GM12878 (cell line): ENCODE measurements at regions not wholly inside any gene's neighbourhood (a gene's known extent, or its start where the extent isn't known, plus 50 kb on each side); places are given as distances from the start of the nearest gene placed in this dataset.

ENCODE experiments used
- TCF3 ChIP-seq: IDR thresholded peaks from 2 replicates; pipeline ENCODE4 v1.6.1; 2012; ENCODE audit warnings: low read depth, mild to moderate bottlenecking, low read length, borderline replicate concordance; ENCODE audit not compliant: insufficient read depth
- TF ChIP-seq, protein P1 (sequence below): fragments of 450-650 bp; formaldehyde crosslinking; IDR thresholded peaks from 2 replicates; pipeline ENCODE4 v1.4.0; 2022; ENCODE audit warnings: mild to moderate bottlenecking, moderate library complexity
- TF ChIP-seq, protein P2 (sequence below), 3 experiments: IDR thresholded peaks in 2 of 3; conservative IDR thresholded peaks in 1 of 3; 2 replicates each; pipeline ENCODE4 v1.5.1; 2011; ENCODE audit warnings: low read depth in 3 of 3, low read length in 3 of 3, mild to moderate bottlenecking in 3 of 3, control low read depth in 2 of 3, moderate library complexity in 2 of 3, inconsistent platforms in 1 of 3, mixed read lengths in 1 of 3; ENCODE audit not compliant: control insufficient read depth in 2 of 3, insufficient read depth in 1 of 3; ENCODE audit errors: extremely low read depth in 1 of 3

DNA sequence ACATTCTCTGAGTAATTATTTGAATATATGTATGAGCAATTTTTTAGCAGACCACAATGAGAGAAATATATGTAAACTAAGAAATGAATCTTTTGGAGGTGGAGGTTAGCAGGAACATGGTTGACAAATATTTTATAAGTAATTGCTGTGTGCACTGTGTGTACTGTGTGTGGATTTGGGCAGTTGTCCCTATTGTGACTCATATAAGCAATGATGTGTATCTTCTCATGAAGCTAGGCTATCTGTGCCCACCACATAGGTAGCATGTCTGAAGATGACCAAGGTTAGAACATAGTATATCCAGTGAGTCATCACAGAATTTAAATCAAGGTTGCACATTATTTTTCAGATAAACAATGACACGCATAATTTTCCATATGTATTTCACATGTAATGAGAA, 713.9 kb upstream of the GBE1 start:
- TF ChIP-seq, protein P1, sequence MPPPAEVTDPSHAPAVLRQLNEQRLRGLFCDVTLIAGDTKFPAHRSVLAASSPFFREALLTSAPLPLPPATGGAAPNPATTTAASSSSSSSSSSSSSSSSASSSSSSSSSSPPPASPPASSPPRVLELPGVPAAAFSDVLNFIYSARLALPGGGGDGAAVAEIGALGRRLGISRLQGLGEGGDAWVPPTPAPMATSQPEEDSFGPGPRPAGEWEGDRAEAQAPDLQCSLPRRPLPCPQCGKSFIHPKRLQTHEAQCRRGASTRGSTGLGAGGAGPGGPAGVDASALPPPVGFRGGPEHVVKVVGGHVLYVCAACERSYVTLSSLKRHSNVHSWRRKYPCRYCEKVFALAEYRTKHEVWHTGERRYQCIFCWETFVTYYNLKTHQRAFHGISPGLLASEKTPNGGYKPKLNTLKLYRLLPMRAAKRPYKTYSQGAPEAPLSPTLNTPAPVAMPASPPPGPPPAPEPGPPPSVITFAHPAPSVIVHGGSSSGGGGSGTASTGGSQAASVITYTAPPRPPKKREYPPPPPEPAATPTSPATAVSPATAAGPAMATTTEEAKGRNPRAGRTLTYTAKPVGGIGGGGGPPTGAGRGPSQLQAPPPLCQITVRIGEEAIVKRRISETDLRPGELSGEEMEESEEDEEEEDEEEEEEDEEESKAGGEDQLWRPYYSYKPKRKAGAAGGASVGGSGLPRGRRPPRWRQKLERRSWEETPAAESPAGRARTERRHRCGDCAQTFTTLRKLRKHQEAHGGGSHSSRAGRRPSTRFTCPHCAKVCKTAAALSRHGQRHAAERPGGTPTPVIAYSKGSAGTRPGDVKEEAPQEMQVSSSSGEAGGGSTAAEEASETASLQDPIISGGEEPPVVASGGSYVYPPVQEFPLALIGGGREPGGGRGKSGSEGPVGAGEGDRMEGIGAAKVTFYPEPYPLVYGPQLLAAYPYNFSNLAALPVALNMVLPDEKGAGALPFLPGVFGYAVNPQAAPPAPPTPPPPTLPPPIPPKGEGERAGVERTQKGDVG (CRISPR knock-in tag): no peak
- TF ChIP-seq, protein P2, sequence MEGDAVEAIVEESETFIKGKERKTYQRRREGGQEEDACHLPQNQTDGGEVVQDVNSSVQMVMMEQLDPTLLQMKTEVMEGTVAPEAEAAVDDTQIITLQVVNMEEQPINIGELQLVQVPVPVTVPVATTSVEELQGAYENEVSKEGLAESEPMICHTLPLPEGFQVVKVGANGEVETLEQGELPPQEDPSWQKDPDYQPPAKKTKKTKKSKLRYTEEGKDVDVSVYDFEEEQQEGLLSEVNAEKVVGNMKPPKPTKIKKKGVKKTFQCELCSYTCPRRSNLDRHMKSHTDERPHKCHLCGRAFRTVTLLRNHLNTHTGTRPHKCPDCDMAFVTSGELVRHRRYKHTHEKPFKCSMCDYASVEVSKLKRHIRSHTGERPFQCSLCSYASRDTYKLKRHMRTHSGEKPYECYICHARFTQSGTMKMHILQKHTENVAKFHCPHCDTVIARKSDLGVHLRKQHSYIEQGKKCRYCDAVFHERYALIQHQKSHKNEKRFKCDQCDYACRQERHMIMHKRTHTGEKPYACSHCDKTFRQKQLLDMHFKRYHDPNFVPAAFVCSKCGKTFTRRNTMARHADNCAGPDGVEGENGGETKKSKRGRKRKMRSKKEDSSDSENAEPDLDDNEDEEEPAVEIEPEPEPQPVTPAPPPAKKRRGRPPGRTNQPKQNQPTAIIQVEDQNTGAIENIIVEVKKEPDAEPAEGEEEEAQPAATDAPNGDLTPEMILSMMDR (IDR thresholded peaks at IDR 0.05 in 2 of 3, conservative IDR thresholded peaks at IDR 0.05 in 1 of 3; ENCODE audit: control insufficient read depth in 2 of 3, extremely low read depth in 1 of 3, insufficient read depth in 1 of 3, low read depth in 3 of 3, low read length in 3 of 3): no peak
- TF ChIP-seq TCF3: no peak
